ENCODE measurements at regions not wholly inside any gene's neighbourhood (a gene's known extent, or its start where the extent isn't known, plus 50 kb on each side); places are given as distances from the start of the nearest gene placed in this dataset.

GRCh38 chr14:71618716-71619115 is 313.5 kb upstream of the RGS6 start:
- no peak for TF ChIP-seq CTCF (IDR thresholded peaks at IDR 0.05)
- ATAC-seq (no peak), DNase-seq (no peak)
- Histone ChIP-seq H3K27ac (no peak overlapping the region), H3K27me3 (no peaks in the 10 kb centered on the region), H3K36me3 (no peaks in the 10 kb centered on the region), H3K4me1 (no peaks in the 10 kb centered on the region), H3K4me3 (no peak overlapping the region), H3K9me3 (no peaks in the 10 kb centered on the region)
- intact Hi-C loops (cut with DNase I), result no loop called here

DNA sequence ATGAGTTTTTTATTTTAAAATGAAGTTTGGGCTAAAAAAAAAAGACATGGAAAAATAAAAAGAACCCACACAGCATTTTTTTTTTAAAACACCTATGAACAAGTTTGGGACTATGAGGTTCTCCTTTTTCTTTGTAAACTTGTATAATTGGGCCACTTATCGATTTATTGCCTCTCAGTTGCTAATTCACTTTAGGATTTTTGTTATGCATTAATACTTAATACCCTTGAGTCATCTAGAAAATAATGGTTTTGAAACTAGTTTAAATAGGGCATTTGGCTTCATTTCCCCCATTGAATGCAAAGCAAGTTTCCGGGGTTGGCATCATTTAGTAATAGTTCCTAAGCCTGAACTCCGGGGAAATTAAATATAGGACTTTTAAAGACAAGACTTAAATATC is 312.8 kb upstream of the RGS6 start:
- Histone ChIP-seq H3K9me3 (no peaks in the 10 kb centered on the region), H3K4me3 (no peak overlapping the region), H3K4me1 (no peaks in the 10 kb centered on the region), H3K27me3 (no peaks in the 10 kb centered on the region), H3K27ac (no peak overlapping the region), H3K36me3 (no peaks in the 10 kb centered on the region)
- intact Hi-C loops (cut with DNase I), result no loop called here
- TF ChIP-seq CTCF (IDR thresholded peaks at IDR 0.05), result no peak
- ATAC-seq, result no peak
- DNase-seq, result no peak

DNA sequence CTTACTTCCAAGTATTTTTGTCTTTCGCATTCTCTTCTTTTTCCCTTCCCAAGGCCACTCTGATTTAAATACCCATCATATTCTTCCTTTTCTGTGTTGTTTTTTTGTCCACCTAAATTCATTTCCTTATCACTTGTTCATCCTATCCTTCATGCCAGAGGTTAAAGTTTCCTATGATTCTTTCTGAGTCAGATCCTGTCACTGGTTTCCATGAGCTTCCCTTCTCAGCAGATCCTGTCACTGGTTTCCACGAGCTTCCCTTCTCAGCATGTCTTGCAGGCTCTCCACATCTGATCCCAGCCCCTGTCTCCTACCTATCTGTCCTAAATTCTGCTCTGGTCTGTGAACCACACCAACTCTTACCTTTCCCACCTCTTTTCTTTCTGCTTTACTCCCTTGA is 311.8 kb upstream of the RGS6 start:
- no peak for ATAC-seq
- DNase-seq, result no peak

GRCh38 chr14:71621276-71621675 is 311.0 kb upstream of the RGS6 start:
- H3K36me3 ChIP-seq, result peaks cover 5% of the 10 kb centered on the region
- H3K4me3 ChIP-seq, result no peak overlapping the region
- H3K4me1 ChIP-seq, result no peaks in the 10 kb centered on the region
- no peaks in the 10 kb centered on the region for H3K9me3 ChIP-seq
- H3K27me3 ChIP-seq, result no peaks in the 10 kb centered on the region
- ATAC-seq, result no peak
- DNase-seq, result no peak
- intact Hi-C loops (cut with DNase I), result no loop called here
- H3K27ac ChIP-seq, result no peak overlapping the region
- TF ChIP-seq CTCF (IDR thresholded peaks at IDR 0.05), result no peak

More for the DNA sequence above, 311.8 kb upstream of the RGS6 start:
- no peak overlapping the region for H3K4me3 ChIP-seq
- no peaks in the 10 kb centered on the region for H3K27me3 ChIP-seq
- peaks cover 2% of the 10 kb centered on the region for H3K36me3 ChIP-seq
- no peaks in the 10 kb centered on the region for H3K9me3 ChIP-seq
- H3K4me1 ChIP-seq, result no peaks in the 10 kb centered on the region
- TF ChIP-seq CTCF (IDR thresholded peaks at IDR 0.05), result no peak
- H3K27ac ChIP-seq, result no peak overlapping the region
- intact Hi-C loops (cut with DNase I), result no loop called here

GRCh38 chr14:71621980-71622605 is 310.1 kb upstream of the RGS6 start:
- Histone ChIP-seq H3K9me3 (no peaks in the 10 kb centered on the region), H3K36me3 (peaks cover 5% of the 10 kb centered on the region), H3K4me3 (no peak overlapping the region), H3K27ac (no peak overlapping the region), H3K27me3 (no peaks in the 10 kb centered on the region), H3K4me1 (no peaks in the 10 kb centered on the region)
- intact Hi-C loops (cut with DNase I), result no loop called here
- ATAC-seq (no peak), DNase-seq (no peak)
- no peak for TF ChIP-seq CTCF (IDR thresholded peaks at IDR 0.05)

GRCh38 chr14:71623939-71624338 is 308.3 kb upstream of the RGS6 start:
- ATAC-seq (no peak), DNase-seq (no peak)
- H3K4me1 ChIP-seq, result no peaks in the 10 kb centered on the region
- TF ChIP-seq CTCF (IDR thresholded peaks at IDR 0.05), result no peak
- no peak overlapping the region for H3K27ac ChIP-seq
- peaks cover 5% of the 10 kb centered on the region for H3K36me3 ChIP-seq
- intact Hi-C loops (cut with DNase I), result no loop called here
- H3K27me3 ChIP-seq, result no peaks in the 10 kb centered on the region
- H3K4me3 ChIP-seq, result no peak overlapping the region
- no peaks in the 10 kb centered on the region for H3K9me3 ChIP-seq

Data from upper lobe of right lung (tissue), 1 donor.